B cell (primary cell): ENCODE measurements at regions not wholly inside any gene's neighbourhood (a gene's known extent, or its start where the extent isn't known, plus 50 kb on each side); places are given as distances from the start of the nearest gene placed in this dataset.

Experiments
- ATAC-seq: fragments of 200-7000 bp; cut with Tn5 transposase; one replicate; pipeline ENCODE4 v1.10.0; 2021; ENCODE audit warnings: low read depth, mild to moderate bottlenecking, moderate number of reproducible peaks, moderate library complexity
- CTCF ChIA-PET: fragments of 350-600 bp; sonication (Branson Sonifier 250); formaldehyde crosslinking; loops from one replicate; lab custom pipeline; 2021; ENCODE audit warnings: antibody characterized with exemption, inconsistent platforms; lab: Charles Lee
- POLR2A ChIA-PET: fragments of 350-600 bp; sonication (Branson Sonifier 250); formaldehyde crosslinking; loops from one replicate; lab custom pipeline; 2021; ENCODE audit warnings: antibody characterized with exemption; lab: Charles Lee
- DNase-seq: peaks from one replicate; pipeline ENCODE4 v3.0.0; 2013
- H2AFZ ChIP-seq: 2 replicates; pipeline ENCODE4 v1.6.1; 2012; ENCODE audit warnings: mild to moderate bottlenecking, low read depth, low read length; ENCODE audit not compliant: insufficient read depth, poor library complexity, severe bottlenecking
- H3K27ac ChIP-seq, 2 donors: 1 replicate in 1 of 2; 2 replicates in 1 of 2; pipeline ENCODE4 v1.5.1; 2012 to 2013; ENCODE audit warnings: low read length in 2 of 2, mild to moderate bottlenecking in 2 of 2, moderate library complexity in 1 of 2
- H3K27me3 ChIP-seq, 4 experiments: fragments of 200-600 bp in 1 of 4; sonication (generic) in 1 of 4; replicated peaks in 1 of 4; 1 replicate in 2 of 4; 2 replicates in 2 of 4; pipeline versions ENCODE4 v1.6.1 to v1.7.0; 2013 to 2016; ENCODE audit warnings: low read length in 3 of 4, mild to moderate bottlenecking in 2 of 4, mixed read lengths in 1 of 4, moderate library complexity in 1 of 4; ENCODE audit not compliant: insufficient read depth in 4 of 4, control insufficient read depth in 3 of 4; ENCODE audit errors: control extremely low read depth in 1 of 4
- H3K36me3 ChIP-seq, 2 experiments: replicated peaks in 1 of 2; 1 replicate in 1 of 2; 2 replicates in 1 of 2; pipeline versions ENCODE4 v1.6.1 to v1.7.1; 2013; ENCODE audit warnings: low read length in 1 of 2; ENCODE audit not compliant: insufficient read depth in 2 of 2, control insufficient read depth in 1 of 2; ENCODE audit errors: control extremely low read depth in 1 of 2, extremely low read depth in 1 of 2
- H3K4me1 ChIP-seq, 2 donors: fragments of 200-600 bp in 1 of 2; sonication (generic) in 1 of 2; 1 replicate in 1 of 2; 2 replicates in 1 of 2; pipeline versions ENCODE4 v1.5.1 to v1.6.1; 2013 to 2017; ENCODE audit warnings: low read length in 2 of 2; ENCODE audit not compliant: control insufficient read depth in 2 of 2, insufficient read depth in 2 of 2
- H3K4me2 ChIP-seq: replicated peaks from 2 replicates; pipeline ENCODE3; 2012; ENCODE audit warnings: mild to moderate bottlenecking, low read depth, low read length; ENCODE audit not compliant: poor library complexity, severe bottlenecking
- H3K4me3 ChIP-seq, 5 experiments: fragments of 200-600 bp in 1 of 5; sonication (generic) in 1 of 5; 1 replicate in 3 of 5; 2 replicates in 2 of 5; pipeline versions ENCODE4 v1.5.1 to v1.7.0; 2011 to 2016; ENCODE audit warnings: low read length in 4 of 5, mild to moderate bottlenecking in 4 of 5, low read depth in 2 of 5, control low read depth in 1 of 5, moderate library complexity in 1 of 5; ENCODE audit not compliant: insufficient read depth in 1 of 5; ENCODE audit errors: control extremely low read depth in 1 of 5, extremely low read depth in 1 of 5
- H3K79me2 ChIP-seq: fragments of 200-600 bp; sonication (generic); one replicate; pipeline ENCODE4 v1.6.0; 2016; ENCODE audit warnings: low read length; ENCODE audit not compliant: control insufficient read depth, insufficient read depth
- H3K9ac ChIP-seq: fragments of 200-600 bp; sonication (generic); 2 replicates; pipeline ENCODE4 v1.6.1; 2017; ENCODE audit warnings: mild to moderate bottlenecking, low read length, moderate library complexity
- H3K9me3 ChIP-seq, 3 donors: one replicate each; pipeline versions ENCODE4 v1.6.1 to v1.7.1; 2013; ENCODE audit warnings: low read length in 2 of 3; ENCODE audit not compliant: control insufficient read depth in 2 of 3, insufficient read depth in 1 of 3; ENCODE audit errors: control extremely low read depth in 1 of 3
- H4K20me1 ChIP-seq: 2 replicates; pipeline ENCODE4 v1.6.0; 2012; ENCODE audit warnings: mild to moderate bottlenecking, low read length; ENCODE audit not compliant: insufficient read depth, control insufficient read depth, poor library complexity, severe bottlenecking
- H3K27ac Mint-ChIP-seq: one replicate; pipeline ENCODE4 v1.8.0; 2021; ENCODE audit warnings: mixed read lengths
- H3K27me3 Mint-ChIP-seq: one replicate; pipeline ENCODE4 v1.8.0; 2021; ENCODE audit warnings: mixed read lengths
- H3K4me1 Mint-ChIP-seq: one replicate; pipeline ENCODE4 v1.8.0; 2021; ENCODE audit warnings: mixed read lengths
- H3K4me3 Mint-ChIP-seq: one replicate; pipeline ENCODE4 v1.8.0; 2021; ENCODE audit warnings: mixed read lengths
- H3K9me3 Mint-ChIP-seq: one replicate; pipeline ENCODE4 v1.8.0; 2022; ENCODE audit warnings: mixed read lengths; ENCODE audit not compliant: insufficient read depth
- CTCF ChIP-seq: fragments of 200-600 bp; IDR thresholded peaks from one replicate; pipeline ENCODE4 v1.8.0; 2022; ENCODE audit warnings: antibody characterized with exemption, mild to moderate bottlenecking
- EZH2 ChIP-seq: IDR thresholded peaks from 2 replicates; pipeline ENCODE4 v1.6.1; 2012; ENCODE audit warnings: borderline replicate concordance, low read depth, mild to moderate bottlenecking, moderate library complexity, low read length; ENCODE audit not compliant: insufficient read depth, poor library complexity, severe bottlenecking
- WGBS: methylation state at CpG from one replicate; pipeline ENCODE4 v1.1.5; 2013; ENCODE audit warnings: missing lambda C conversion rate; ENCODE audit not compliant: insufficient coverage; 5-methylcytosine and 5-hydroxymethylcytosine counted together
- intact Hi-C: fragments of 100-400 bp; cut with micrococcal nuclease; formaldehyde crosslinking; loops from one replicate; pipeline ENCODE4 v1.10.0; 2022

GRCh38 chr16:64211331-64211730 is 910.5 kb downstream of the CDH11 start:
- H3K27me3 ChIP-seq, result no peaks in the 10 kb centered on the region
- H3K4me2 ChIP-seq, result no peak overlapping the region
- no CpG with 5 or more reads among the region's 5 CpGs for WGBS
- DNase-seq (no peak), ATAC-seq (no peak)
- no peaks in the 10 kb centered on the region for H3K4me1 Mint-ChIP-seq
- CTCF ChIA-PET, result no interaction called here
- intact Hi-C loops, result no loop called here
- no peaks in the 10 kb centered on the region for H3K36me3 ChIP-seq
- H3K27ac ChIP-seq, result no peak overlapping the region
- no peak overlapping the region for H3K27ac Mint-ChIP-seq
- no peak for TF ChIP-seq CTCF
- no peaks in the 10 kb centered on the region for H3K4me1 ChIP-seq
- no peaks in the 10 kb centered on the region for H3K27me3 Mint-ChIP-seq
- no peak overlapping the region for H2AFZ ChIP-seq
- no peaks in the 10 kb centered on the region for H3K79me2 ChIP-seq
- H3K9me3 Mint-ChIP-seq, result no peaks in the 10 kb centered on the region
- no peak overlapping the region for H3K4me3 Mint-ChIP-seq
- H3K9me3 ChIP-seq, result peaks cover 0 to 2% (median 0%) of the 10 kb centered on the region in 3 donors
- POLR2A ChIA-PET, result no interaction called here
- H3K4me3 ChIP-seq, result no peak overlapping the region
- no peaks in the 10 kb centered on the region for H4K20me1 ChIP-seq
- no peak overlapping the region for H3K9ac ChIP-seq

- H3K4me1 ChIP-seq, result no peaks in the 10 kb centered on the region
- H3K36me3 ChIP-seq, result no peaks in the 10 kb centered on the region
- no peak overlapping the region for H3K4me3 Mint-ChIP-seq
- no CpG with 5 or more reads among the region's 2 CpGs for WGBS
- no peaks in the 10 kb centered on the region for H3K27me3 Mint-ChIP-seq
- no peak overlapping the region for H3K27ac Mint-ChIP-seq
- H3K4me3 ChIP-seq, result no peak overlapping the region
- no peak for TF ChIP-seq CTCF
- TF ChIP-seq EZH2, result no peak
- H3K4me1 Mint-ChIP-seq, result no peaks in the 10 kb centered on the region
- ATAC-seq (no peak), DNase-seq (no peak)
- POLR2A ChIA-PET, result no interaction called here
- no peak overlapping the region for H3K4me2 ChIP-seq
- no peak overlapping the region for H3K9ac ChIP-seq
- H3K79me2 ChIP-seq, result no peaks in the 10 kb centered on the region
- no peak overlapping the region for H3K27ac ChIP-seq
- no peaks in the 10 kb centered on the region for H3K27me3 ChIP-seq
- CTCF ChIA-PET, result no interaction called here
- H3K9me3 Mint-ChIP-seq, result no peaks in the 10 kb centered on the region
- no peaks in the 10 kb centered on the region for H3K9me3 ChIP-seq
- H4K20me1 ChIP-seq, result no peaks in the 10 kb centered on the region
- no peak overlapping the region for H2AFZ ChIP-seq
- intact Hi-C loops, result loop anchor here (10.0 kb wide), 1 partner anchor 62 kb away; no protein-coding TSS in a partner anchor
Observed at GRCh38 chr16:64206862-64207261, 915.0 kb downstream of the CDH11 start.
